Epithelial cell of prostate (primary cell): ENCODE measurements at regions not wholly inside any gene's neighbourhood (a gene's known extent, or its start where the extent isn't known, plus 50 kb on each side); places are given as distances from the start of the nearest gene placed in this dataset.
A peak's percentile ranks its signal among the peaks of the same experiment; 100 is the strongest.
"Not testable (repeated sequence)": the region's sequence is repeated elsewhere in the genome, so short reads cannot be mapped to it uniquely, and the experiment has no call there.

Source experiments
- DNase-seq: peaks from one replicate; pipeline ENCODE4 v3.0.0-alpha.2; 2011; ENCODE audit warnings: low read depth, low spot score
- H3K27ac ChIP-seq: fragments of 450-650 bp; 2 replicates; pipeline ENCODE4 v1.5.1; 2017; ENCODE audit warnings: mild to moderate bottlenecking

DNA sequence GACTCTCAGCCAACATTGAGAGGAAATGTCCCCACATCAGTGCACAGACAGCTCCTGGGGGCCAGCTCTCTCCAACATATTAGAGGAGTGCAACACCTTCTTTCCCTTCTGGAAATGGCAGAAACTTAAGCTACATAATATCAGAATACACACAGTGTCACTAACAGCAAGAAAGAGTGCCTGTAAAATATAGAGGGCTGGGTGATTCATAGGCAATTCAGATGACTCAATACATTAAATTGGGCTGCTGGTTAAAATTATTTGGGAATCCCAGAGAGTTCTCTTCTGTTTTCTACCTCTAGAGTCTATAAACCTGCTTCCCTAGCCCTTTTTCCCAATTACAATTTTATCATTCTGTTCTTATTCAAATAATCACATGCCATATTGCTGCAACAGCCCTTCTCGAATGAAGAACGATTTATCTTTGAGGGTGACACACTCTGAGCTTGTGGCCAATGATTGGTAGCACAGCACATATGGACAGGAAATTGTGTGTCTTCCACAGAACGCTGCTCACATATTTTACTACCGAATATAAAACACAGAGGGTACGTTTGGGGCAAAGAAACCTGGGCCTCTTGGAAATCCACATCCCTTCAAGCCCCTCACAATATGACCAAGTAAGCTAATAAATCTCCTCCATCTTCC, 381.2 kb downstream of the MBD2 start:
- no peak overlapping the region for H3K27ac ChIP-seq
- no peak for DNase-seq

DNA sequence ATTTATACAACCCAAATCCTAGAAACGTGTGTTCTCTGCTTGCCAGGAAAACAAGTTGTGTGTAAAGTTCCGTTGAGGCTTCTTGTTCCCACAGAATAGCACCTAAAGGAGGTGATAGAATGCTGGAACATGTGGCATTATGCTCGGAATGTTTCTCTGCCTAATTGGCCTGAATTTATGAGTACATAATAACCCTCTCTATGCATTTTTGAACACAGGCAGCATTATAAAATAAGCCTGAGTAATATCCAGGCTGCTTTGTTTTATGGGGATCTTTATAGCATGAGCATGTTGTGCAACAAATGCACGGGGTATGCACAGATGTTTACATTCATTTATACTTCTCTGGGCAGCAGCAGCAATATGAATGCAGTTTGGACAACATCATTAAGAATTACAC, 385.7 kb downstream of the MBD2 start:
- no peak overlapping the region for H3K27ac ChIP-seq

GRCh38 chr18:53821141-53821540, 403.3 kb downstream of the MBD2 start:
- DNase-seq, H3K27ac ChIP-seq: not testable (repeated sequence)

More for the DNA sequence above, 385.7 kb downstream of the MBD2 start:
- DNase-seq: no peak

DNA sequence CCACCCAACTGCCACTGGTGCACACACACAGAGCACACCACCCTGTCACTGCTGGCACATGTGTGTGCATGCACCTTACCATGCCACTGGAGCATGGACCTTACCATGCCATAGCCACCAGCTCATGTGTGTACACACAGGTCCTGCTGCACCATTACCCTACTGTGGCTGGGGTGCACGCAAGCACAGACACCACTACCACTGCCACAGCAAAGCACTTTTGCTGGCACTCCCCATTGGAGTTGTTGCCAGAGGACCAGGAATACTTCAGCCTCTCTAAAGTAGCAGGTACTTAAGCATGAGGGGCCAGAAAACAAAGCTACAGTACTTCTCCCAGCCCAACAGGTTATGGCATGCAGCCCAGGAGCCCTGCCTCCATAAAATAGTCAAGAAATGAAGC, 404.8 kb downstream of the MBD2 start:
- DNase-seq: no peak

DNA sequence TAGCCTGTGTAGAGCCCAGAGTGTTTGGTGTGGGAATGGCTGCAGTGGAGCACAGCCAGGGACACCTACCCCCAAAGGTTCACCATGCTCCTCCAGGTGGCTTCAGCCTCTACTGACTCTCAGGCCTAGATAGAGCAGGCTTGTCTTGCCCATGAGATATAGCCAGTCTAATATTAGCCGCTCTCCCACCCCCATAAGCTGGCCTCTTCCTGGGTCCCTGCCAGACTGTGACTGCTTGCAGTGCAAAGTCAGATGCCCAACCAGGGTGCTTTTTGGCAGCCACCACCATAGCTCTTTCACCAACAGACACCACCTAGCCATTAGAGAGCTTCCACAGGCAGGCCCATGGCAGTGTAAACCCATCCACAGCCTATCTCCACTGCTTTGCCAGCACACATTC, 405.3 kb downstream of the MBD2 start:
- no peak for DNase-seq
- no peak overlapping the region for H3K27ac ChIP-seq

More for the DNA sequence above, 404.8 kb downstream of the MBD2 start:
- no peak overlapping the region for H3K27ac ChIP-seq

GRCh38 chr18:53817976-53818950, 406.2 kb downstream of the MBD2 start:
- H3K27ac ChIP-seq: no peak overlapping the region
- DNase-seq: no peak

DNA sequence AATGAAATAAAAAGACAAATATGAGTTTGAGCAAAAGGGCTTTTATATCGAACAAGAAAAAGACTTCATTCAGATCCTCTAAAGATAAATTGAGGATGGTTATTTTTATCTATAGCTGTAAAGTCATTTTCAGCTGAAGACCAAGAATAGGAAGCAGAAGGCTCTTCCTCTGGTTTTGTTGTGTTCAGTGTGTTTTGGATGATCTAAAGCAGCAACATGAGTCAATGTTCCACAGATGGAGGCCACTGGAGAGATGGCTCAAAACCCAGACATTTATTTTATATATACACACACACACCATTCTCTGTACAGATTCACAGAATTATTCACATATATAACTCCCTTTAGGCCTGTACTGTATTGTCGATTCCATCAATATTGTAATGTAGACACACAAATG, 424.3 kb downstream of the MBD2 start:
- no peak for DNase-seq
- no peak overlapping the region for H3K27ac ChIP-seq

DNA sequence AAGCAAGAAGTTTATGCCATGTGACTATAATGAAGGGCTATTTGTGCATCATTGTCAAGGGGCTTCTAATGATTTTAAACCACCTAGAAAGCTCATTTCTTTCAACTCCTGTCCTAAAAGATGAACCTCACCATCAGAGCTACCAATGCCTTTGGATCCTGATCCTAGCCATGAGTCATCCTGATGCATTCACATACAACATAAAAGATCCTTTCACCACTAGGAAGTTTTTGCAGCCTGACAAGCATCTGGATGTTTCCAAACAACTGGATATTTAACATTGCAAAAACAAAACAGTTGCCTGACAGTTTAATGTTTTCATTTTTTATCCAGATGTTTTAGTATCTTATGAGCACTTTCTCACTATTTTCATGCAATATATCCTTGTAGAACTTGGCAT, 425.3 kb downstream of the MBD2 start:
- H3K27ac ChIP-seq: no peak overlapping the region
- DNase-seq: peak; percentile 14

DNA sequence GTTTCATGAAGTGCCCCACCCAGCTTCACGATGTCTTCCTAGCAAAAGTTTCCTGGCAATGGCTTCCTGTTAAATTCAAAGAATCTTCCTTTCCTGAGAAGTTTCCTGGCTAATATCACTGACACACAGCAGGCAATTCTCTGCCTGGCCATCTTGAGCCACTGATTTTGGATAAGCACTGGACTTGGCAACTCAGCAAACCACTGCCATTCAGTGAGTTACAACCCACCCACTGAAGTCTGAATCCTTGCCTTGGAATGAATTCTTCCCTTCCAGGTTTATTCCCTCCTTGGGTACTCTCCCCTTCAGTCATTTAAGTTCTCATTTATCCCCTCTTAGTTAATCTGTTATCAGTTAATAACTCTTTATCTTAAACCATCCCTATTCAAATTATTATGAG, 426.0 kb downstream of the MBD2 start:
- no peak for DNase-seq
- no peak overlapping the region for H3K27ac ChIP-seq

DNA sequence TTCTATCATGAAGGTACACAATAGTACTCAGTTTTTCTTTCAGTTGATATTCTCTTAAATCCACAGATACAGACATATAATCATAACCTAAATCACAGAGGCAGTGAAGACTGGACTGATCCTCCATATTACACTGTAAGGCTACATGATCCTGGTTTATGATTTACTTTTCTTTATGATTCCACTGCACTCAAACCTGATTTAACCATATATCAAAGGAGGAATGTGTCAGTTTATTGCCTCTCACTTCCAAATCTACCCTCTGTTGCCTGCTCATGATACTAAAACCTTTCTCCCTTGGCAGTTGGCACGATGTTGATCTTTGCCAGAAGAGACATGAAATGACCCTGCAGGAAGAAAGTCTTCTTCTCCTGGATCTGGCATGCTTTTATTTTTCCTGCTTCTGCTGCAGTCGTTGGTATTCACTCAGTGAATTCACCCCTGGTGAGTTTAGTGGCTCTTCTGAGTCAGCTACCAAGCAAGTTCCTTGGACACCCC, 426.4 kb downstream of the MBD2 start:
- no peak for DNase-seq
- no peak overlapping the region for H3K27ac ChIP-seq

GRCh38 chr18:53796040-53796729, 428.3 kb downstream of the MBD2 start:
- H3K27ac ChIP-seq: peak overlapping the region; percentile 78
- DNase-seq: peak; percentile 59

DNA sequence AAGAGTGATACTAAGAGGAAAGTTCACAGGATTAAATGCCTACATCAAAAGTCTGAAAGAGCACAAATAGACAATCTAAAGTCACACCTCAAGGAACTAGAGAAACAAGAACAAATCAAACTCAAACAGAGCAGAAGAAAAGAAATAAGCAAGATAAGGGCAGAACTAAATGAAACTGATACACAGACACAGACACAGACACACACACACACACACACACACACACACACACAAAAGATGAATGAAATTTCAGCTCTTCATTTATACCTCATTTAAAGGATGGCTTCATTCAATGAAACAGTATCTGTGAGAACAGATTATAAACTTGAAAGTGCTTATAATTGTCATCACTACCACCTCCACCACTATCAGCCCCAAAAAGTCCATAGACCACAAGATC, 428.9 kb downstream of the MBD2 start:
- DNase-seq: no peak
- H3K27ac ChIP-seq: peak overlapping the region; percentile 78

- H3K27ac ChIP-seq: peak overlapping the region; percentile 78
Observed at GRCh38 chr18:53795061-53795460, 429.4 kb downstream of the MBD2 start.

DNA sequence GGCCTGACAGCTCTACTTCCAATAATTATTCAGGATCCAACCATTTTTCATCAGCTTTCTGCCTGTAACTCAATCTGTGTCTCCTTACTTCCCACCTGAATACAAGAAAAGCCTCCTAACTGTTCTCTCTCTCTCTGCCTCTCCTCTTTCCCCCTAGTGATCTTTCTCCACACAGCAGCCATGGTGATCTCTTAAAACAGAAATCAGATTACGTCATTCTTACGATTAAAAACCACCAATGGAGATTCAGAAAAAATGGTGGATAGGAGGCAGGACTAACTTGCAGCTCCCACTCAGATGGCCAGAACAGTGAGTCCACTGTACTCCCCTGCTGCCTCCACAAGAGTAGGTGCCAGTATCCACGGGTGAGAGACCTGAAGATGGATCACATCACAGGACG, 431.7 kb downstream of the MBD2 start:
- DNase-seq: no peak
- H3K27ac ChIP-seq: no peak overlapping the region

More at GRCh38 chr18:53795061-53795460, 429.4 kb downstream of the MBD2 start:
- no peak for DNase-seq

- DNase-seq: no peak
- H3K27ac ChIP-seq: no peak overlapping the region
Observed at GRCh38 chr18:53790786-53791185, 433.7 kb downstream of the MBD2 start.

- DNase-seq: no peak
- no peak overlapping the region for H3K27ac ChIP-seq
Observed at GRCh38 chr18:53789376-53790247, 434.9 kb downstream of the MBD2 start.

DNA sequence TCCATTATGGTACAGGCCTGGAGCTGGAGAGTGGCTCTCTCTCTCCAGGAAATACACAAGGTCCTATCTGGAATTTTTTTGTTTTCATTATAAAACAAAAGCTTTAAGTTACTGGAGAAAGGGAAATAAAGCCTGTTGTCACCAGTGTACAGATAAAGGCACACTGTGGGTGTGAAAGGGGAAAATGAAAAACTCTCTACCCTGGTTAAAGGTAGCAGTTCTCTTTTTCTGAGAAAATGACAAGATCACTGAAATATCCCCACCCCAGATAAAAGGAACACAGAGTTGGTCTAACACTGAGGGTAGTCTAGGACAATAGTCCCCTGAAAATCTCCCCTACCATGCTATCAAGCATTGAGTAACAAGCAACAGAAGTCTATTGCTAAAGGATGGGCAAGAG, 438.7 kb downstream of the MBD2 start:
- no peak for DNase-seq
- H3K27ac ChIP-seq: no peak overlapping the region

- no peak for DNase-seq
- H3K27ac ChIP-seq: no peak overlapping the region
Observed at GRCh38 chr18:53784253-53784652, 440.2 kb downstream of the MBD2 start.

- no peak for DNase-seq
- H3K27ac ChIP-seq: no peak overlapping the region
Observed at GRCh38 chr18:53780666-53781065, 443.8 kb downstream of the MBD2 start.

- no peak for DNase-seq
Observed at GRCh38 chr18:53772293-53772692, 452.2 kb downstream of the MBD2 start.

More at GRCh38 chr18:53772293-53772692, 452.2 kb downstream of the MBD2 start:
- H3K27ac ChIP-seq: no peak overlapping the region
